ENCODE measurements at regions not wholly inside any gene's neighbourhood (a gene's known extent, or its start where the extent isn't known, plus 50 kb on each side); places are given as distances from the start of the nearest gene placed in this dataset.
A peak's percentile ranks its signal among the peaks of the same experiment; 100 is the strongest.

DNA sequence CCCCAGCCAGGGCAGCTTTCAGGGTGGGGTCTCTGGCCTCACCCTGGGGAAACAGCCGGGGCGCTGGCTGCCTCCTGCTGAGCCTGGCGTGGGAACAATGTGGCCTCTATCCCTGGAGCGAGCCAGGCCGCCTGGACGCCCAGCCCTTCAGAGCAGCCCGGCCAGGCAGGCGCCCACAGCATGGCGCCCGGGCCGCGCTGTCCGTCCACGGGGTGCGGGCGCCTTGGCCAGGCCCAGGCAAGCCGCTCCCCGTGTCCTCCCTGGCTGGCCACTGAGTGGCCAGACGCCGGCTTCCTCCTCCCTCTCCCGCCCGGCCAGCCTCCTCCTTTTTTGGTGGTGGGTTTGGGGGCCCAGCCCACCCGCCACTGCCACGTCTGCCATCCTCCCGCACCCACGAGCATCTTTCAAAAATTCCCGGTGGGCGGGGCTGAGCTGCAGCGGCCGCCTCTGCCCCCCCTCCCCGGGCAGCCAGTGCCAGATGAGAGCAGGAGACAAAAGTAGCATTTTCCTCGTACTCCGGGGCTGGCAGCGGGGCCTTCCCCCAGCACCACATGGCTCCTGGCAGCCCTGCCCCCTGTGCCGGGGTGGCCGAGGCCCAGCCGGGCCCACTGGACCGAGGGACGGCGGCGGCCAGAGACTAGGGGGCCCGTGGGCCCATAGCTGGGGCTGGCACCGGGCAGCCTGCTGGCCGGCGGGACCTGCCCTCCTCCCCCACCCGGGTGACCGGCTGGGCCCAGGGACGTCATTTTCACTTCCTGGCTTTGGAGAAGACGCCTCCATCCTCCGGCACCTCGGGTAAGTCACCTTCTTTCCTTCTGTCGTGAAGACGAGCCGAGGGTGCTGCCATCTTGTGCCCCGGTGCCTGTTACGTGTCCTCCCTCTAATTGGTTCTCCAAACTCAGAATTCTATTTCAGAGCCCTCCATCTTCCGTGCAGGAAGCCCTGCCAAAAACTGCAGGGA is 70.2 kb upstream of the PPARA start:
- Histone ChIP-seq H3K9me3 (ENCODE audit: control insufficient read depth in 2 of 2, low read length in 2 of 2) (no peaks in the 10 kb centered on the region), H3K4me3 (ENCODE audit: low read length in 2 of 2) (peak overlapping the region; percentile 33 to 41), H3K36me3 (ENCODE audit: control insufficient read depth in 2 of 2, insufficient read depth in 2 of 2, low read length in 2 of 2) (peaks cover 4% of the 10 kb centered on the region in 2 donors), H3K27me3 (ENCODE audit: control insufficient read depth in 2 of 2, insufficient read depth in 2 of 2, low read length in 2 of 2) (no peaks in the 10 kb centered on the region), H3K27ac (ENCODE audit: low read depth in 2 of 2, low read length in 2 of 2) (peak overlapping the region; percentile 79 to 86), H3K9ac (ENCODE audit: low read depth in 1 of 2, low read length in 2 of 2) (peak overlapping the region; percentile 32 to 68), H3K4me1 (ENCODE audit: control insufficient read depth in 2 of 2, insufficient read depth in 2 of 2, low read length in 2 of 2) (peaks cover 52 to 59% of the 10 kb centered on the region in 2 donors)

DNA sequence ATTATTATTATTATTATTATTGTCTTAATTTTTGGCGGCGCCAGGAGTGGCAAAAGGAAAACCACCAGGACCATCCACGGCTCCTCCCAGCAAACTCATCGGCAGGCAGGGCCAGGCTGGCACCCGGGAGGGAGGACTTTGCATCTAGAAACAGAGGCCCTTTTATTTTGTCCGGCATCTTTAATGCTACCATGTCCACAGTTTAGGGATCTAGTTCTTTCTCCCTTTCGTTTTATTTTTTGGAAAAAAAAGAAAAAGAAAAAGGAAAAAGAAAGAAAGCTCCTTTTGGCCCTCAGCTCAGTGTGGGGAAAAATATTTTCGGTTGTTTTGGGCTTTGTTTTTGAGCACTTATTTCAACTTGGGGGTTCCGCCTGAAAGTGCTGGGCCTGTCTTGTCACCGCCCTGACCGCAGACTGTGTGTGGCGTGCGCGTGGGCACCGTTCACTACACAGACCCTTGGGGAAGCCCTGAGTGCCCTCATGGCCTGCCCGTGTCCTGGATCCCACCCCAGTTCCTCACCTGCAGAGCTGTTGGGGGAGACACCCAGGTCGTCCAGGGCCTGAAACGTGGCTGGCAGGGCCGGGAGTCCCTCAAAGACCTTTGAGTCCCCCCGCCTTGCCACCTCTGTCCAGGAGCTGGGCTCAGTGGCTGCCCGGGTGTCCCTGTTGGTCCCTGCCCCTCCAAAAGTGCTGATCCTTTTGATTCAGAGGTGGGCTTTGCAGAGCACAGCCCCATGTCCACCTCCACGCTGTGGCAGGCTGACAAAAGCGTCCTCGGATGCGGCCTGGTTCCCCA is 69.1 kb upstream of the PPARA start:
- H3K9ac ChIP-seq (ENCODE audit: low read depth in 1 of 2, low read length in 2 of 2), result peak overlapping the region; percentile 52 to 67
- peaks cover 0 to 2% of the 10 kb centered on the region in 2 donors for H3K36me3 ChIP-seq (ENCODE audit: control insufficient read depth in 2 of 2, insufficient read depth in 2 of 2, low read length in 2 of 2)
- peak overlapping the region; percentile 41 to 48 for H3K4me3 ChIP-seq (ENCODE audit: low read length in 2 of 2)
- peak overlapping the region; percentile 86 to 89 for H3K27ac ChIP-seq (ENCODE audit: low read depth in 2 of 2, low read length in 2 of 2)
- H3K9me3 ChIP-seq (ENCODE audit: control insufficient read depth in 2 of 2, low read length in 2 of 2), result no peaks in the 10 kb centered on the region
- no peaks in the 10 kb centered on the region for H3K27me3 ChIP-seq (ENCODE audit: control insufficient read depth in 2 of 2, insufficient read depth in 2 of 2, low read length in 2 of 2)
- H3K4me1 ChIP-seq (ENCODE audit: control insufficient read depth in 2 of 2, insufficient read depth in 2 of 2, low read length in 2 of 2), result peaks cover 54 to 57% of the 10 kb centered on the region in 2 donors

GRCh38 chr22:46081831-46082210 is 68.5 kb upstream of the PPARA start:
- H3K9me3 ChIP-seq (ENCODE audit: control insufficient read depth in 2 of 2, low read length in 2 of 2), result no peaks in the 10 kb centered on the region
- H3K4me3 ChIP-seq (ENCODE audit: low read length in 2 of 2), result peak overlapping the region in 1 of 2 donors; percentile 48
- no peaks in the 10 kb centered on the region for H3K27me3 ChIP-seq (ENCODE audit: control insufficient read depth in 2 of 2, insufficient read depth in 2 of 2, low read length in 2 of 2)
- peaks cover 0 to 2% of the 10 kb centered on the region in 2 donors for H3K36me3 ChIP-seq (ENCODE audit: control insufficient read depth in 2 of 2, insufficient read depth in 2 of 2, low read length in 2 of 2)
- H3K9ac ChIP-seq (ENCODE audit: low read depth in 1 of 2, low read length in 2 of 2), result peak overlapping the region; percentile 52 to 67
- H3K4me1 ChIP-seq (ENCODE audit: control insufficient read depth in 2 of 2, insufficient read depth in 2 of 2, low read length in 2 of 2), result peaks cover 56 to 58% of the 10 kb centered on the region in 2 donors
- peak overlapping the region; percentile 86 to 89 for H3K27ac ChIP-seq (ENCODE audit: low read depth in 2 of 2, low read length in 2 of 2)

DNA sequence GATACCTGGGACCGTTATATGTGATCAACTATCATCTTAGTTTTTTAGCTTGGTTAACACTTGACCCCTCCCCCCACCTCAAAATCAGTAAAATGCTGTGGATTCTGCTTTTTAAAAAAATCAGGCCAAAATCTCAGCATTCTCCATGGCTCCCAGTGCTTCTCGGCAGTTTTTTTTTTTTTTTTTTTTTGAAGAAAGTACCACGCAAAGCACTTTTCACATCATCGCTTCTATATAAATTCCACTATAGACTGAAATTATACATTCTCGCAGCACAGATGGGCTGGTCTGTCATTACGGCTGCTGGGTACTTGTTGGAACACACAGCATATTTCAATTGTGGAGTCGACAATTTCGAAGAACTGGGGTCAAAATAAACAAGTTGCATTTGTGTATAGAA is 67.7 kb upstream of the PPARA start:
- no peak overlapping the region for H3K4me3 ChIP-seq (ENCODE audit: low read length in 2 of 2)
- no peaks in the 10 kb centered on the region for H3K27me3 ChIP-seq (ENCODE audit: control insufficient read depth in 2 of 2, insufficient read depth in 2 of 2, low read length in 2 of 2)
- H3K36me3 ChIP-seq (ENCODE audit: control insufficient read depth in 2 of 2, insufficient read depth in 2 of 2, low read length in 2 of 2), result peaks cover 8 to 10% of the 10 kb centered on the region in 2 donors
- peak overlapping the region in 1 of 2 donors; percentile 89 for H3K27ac ChIP-seq (ENCODE audit: low read depth in 2 of 2, low read length in 2 of 2)
- no peaks in the 10 kb centered on the region for H3K9me3 ChIP-seq (ENCODE audit: control insufficient read depth in 2 of 2, low read length in 2 of 2)
- H3K9ac ChIP-seq (ENCODE audit: low read depth in 1 of 2, low read length in 2 of 2), result peak overlapping the region; percentile 15 to 32
- H3K4me1 ChIP-seq (ENCODE audit: control insufficient read depth in 2 of 2, insufficient read depth in 2 of 2, low read length in 2 of 2), result peaks cover 59% of the 10 kb centered on the region in 2 donors

DNA sequence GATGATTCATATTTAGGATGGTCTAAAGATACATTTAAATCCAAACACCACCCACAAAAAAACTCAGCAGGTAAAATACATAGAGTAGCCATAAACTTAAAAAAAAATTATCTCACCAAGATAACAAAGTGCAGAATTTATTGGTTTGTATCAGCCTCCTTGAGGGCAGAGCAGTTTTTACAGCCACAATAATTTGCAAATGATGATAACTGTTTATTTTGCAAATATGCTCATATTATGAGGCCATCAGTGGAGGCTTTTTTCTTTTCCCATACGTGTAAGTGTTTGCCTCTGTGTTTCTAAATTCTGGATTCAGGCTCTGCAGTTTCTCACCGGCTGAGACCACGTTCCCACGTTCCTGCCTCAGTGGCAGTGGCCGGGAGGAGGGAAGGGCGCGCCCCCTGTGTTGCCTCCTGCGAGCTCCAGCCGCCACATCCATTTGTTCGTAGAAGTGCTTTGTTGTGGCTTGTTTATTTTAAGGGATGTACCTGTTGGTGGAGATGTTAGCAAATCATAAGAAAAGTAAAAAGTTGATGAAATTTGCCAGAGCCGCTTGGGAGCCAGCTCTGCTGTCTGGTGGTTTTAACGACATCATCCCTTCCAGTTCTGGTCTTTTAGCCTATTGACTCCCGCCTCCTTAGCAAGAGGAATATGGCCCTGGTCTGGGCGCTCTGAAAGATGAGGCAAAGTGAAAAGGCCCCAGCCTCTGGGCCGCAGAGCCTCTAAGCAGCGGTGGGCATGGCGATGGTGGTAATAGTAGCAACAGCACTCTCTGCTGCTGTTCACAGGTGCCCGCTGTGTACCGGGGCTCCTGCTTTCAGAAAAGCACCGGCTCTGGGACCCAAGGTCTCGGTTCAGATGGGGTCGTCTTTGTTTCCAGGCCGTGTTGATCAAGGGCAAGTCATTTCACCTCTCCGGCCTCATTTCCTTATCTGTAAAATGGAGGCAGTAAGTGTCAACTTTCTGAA is 66.7 kb upstream of the PPARA start:
- Histone ChIP-seq H3K4me1 (ENCODE audit: control insufficient read depth in 2 of 2, insufficient read depth in 2 of 2, low read length in 2 of 2) (peaks cover 57 to 58% of the 10 kb centered on the region in 2 donors), H3K9me3 (ENCODE audit: control insufficient read depth in 2 of 2, low read length in 2 of 2) (no peaks in the 10 kb centered on the region), H3K4me3 (ENCODE audit: low read length in 2 of 2) (no peak overlapping the region), H3K36me3 (ENCODE audit: control insufficient read depth in 2 of 2, insufficient read depth in 2 of 2, low read length in 2 of 2) (peaks cover 12 to 14% of the 10 kb centered on the region in 2 donors), H3K9ac (ENCODE audit: low read depth in 1 of 2, low read length in 2 of 2) (peak overlapping the region in 1 of 2 donors; percentile 40), H3K27me3 (ENCODE audit: control insufficient read depth in 2 of 2, insufficient read depth in 2 of 2, low read length in 2 of 2) (no peaks in the 10 kb centered on the region), H3K27ac (ENCODE audit: low read depth in 2 of 2, low read length in 2 of 2) (peak overlapping the region; percentile 61 to 91)

GRCh38 chr22:46084376-46084775 is 66.0 kb upstream of the PPARA start:
- peak overlapping the region; percentile 1 to 40 for H3K9ac ChIP-seq (ENCODE audit: low read depth in 1 of 2, low read length in 2 of 2)
- peaks cover 12 to 15% of the 10 kb centered on the region in 2 donors for H3K36me3 ChIP-seq (ENCODE audit: control insufficient read depth in 2 of 2, insufficient read depth in 2 of 2, low read length in 2 of 2)
- H3K4me1 ChIP-seq (ENCODE audit: control insufficient read depth in 2 of 2, insufficient read depth in 2 of 2, low read length in 2 of 2), result peaks cover 63 to 64% of the 10 kb centered on the region in 2 donors
- H3K27ac ChIP-seq (ENCODE audit: low read depth in 2 of 2, low read length in 2 of 2), result peak overlapping the region; percentile 61 to 91
- no peaks in the 10 kb centered on the region for H3K27me3 ChIP-seq (ENCODE audit: control insufficient read depth in 2 of 2, insufficient read depth in 2 of 2, low read length in 2 of 2)
- peak overlapping the region in 1 of 2 donors; percentile 10 for H3K4me3 ChIP-seq (ENCODE audit: low read length in 2 of 2)
- no peaks in the 10 kb centered on the region for H3K9me3 ChIP-seq (ENCODE audit: control insufficient read depth in 2 of 2, low read length in 2 of 2)

- Histone ChIP-seq H3K9me3 (ENCODE audit: control insufficient read depth in 2 of 2, low read length in 2 of 2) (no peaks in the 10 kb centered on the region), H3K9ac (ENCODE audit: low read depth in 1 of 2, low read length in 2 of 2) (peak overlapping the region; percentile 21 to 49), H3K4me1 (ENCODE audit: control insufficient read depth in 2 of 2, insufficient read depth in 2 of 2, low read length in 2 of 2) (peaks cover 63 to 67% of the 10 kb centered on the region in 2 donors), H3K27me3 (ENCODE audit: control insufficient read depth in 2 of 2, insufficient read depth in 2 of 2, low read length in 2 of 2) (no peaks in the 10 kb centered on the region), H3K36me3 (ENCODE audit: control insufficient read depth in 2 of 2, insufficient read depth in 2 of 2, low read length in 2 of 2) (peaks cover 12 to 19% of the 10 kb centered on the region in 2 donors), H3K27ac (ENCODE audit: low read depth in 2 of 2, low read length in 2 of 2) (peak overlapping the region; percentile 84 to 91), H3K4me3 (ENCODE audit: low read length in 2 of 2) (peak overlapping the region; percentile 27 to 56)
Measured at GRCh38 chr22:46084943-46085827, 65.1 kb upstream of the PPARA start.

GRCh38 chr22:46085828-46086576 is 64.3 kb upstream of the PPARA start:
- Histone ChIP-seq H3K4me3 (ENCODE audit: low read length in 2 of 2) (peak overlapping the region; percentile 27 to 41), H3K27ac (ENCODE audit: low read depth in 2 of 2, low read length in 2 of 2) (peak overlapping the region; percentile 84 to 91), H3K9me3 (ENCODE audit: control insufficient read depth in 2 of 2, low read length in 2 of 2) (no peaks in the 10 kb centered on the region), H3K36me3 (ENCODE audit: control insufficient read depth in 2 of 2, insufficient read depth in 2 of 2, low read length in 2 of 2) (peaks cover 12 to 19% of the 10 kb centered on the region in 2 donors), H3K9ac (ENCODE audit: low read depth in 1 of 2, low read length in 2 of 2) (peak overlapping the region; percentile 21 to 32), H3K4me1 (ENCODE audit: control insufficient read depth in 2 of 2, insufficient read depth in 2 of 2, low read length in 2 of 2) (peaks cover 69 to 70% of the 10 kb centered on the region in 2 donors), H3K27me3 (ENCODE audit: control insufficient read depth in 2 of 2, insufficient read depth in 2 of 2, low read length in 2 of 2) (no peaks in the 10 kb centered on the region)

Measured in mucosa of rectum (tissue), 2 donors.